Testis (tissue), 2 donors: ENCODE measurements at regions not wholly inside any gene's neighbourhood (a gene's known extent, or its start where the extent isn't known, plus 50 kb on each side); places are given as distances from the start of the nearest gene placed in this dataset.

ENCODE experiments used
- CTCF ChIP-seq, 3 experiments: fragments of 450-650 bp in 2 of 3; fragments of 200-600 bp in 1 of 3; sonication (generic) in 1 of 3; IDR thresholded peaks; one replicate each; pipeline ENCODE4 v1.5.1; 2016 to 2019; ENCODE audit warnings: antibody characterized with exemption in 3 of 3, mild to moderate bottlenecking in 2 of 3, moderate library complexity in 1 of 3
- POLR2A ChIP-seq: fragments of 450-650 bp; IDR thresholded peaks from one replicate; pipeline ENCODE4 v1.6.1; 2017; ENCODE audit warnings: antibody characterized with exemption, mild to moderate bottlenecking, moderate library complexity

- TF ChIP-seq CTCF (IDR thresholded peaks at IDR 0.05) (no peak), POLR2A (no peak)
Measured at GRCh38 chr6:122040261-122040660, 359.2 kb upstream of the HSF2 start.
